Tibial artery (tissue), 4 donors: ENCODE measurements at regions not wholly inside any gene's neighbourhood (a gene's known extent, or its start where the extent isn't known, plus 50 kb on each side); places are given as distances from the start of the nearest gene placed in this dataset.
A peak's percentile ranks its signal among the peaks of the same experiment; 100 is the strongest.

Experiments
- DNase-seq, 2 donors: peaks; one replicate each; pipeline ENCODE4 v3.0.0-alpha.2; 2019
- H3K27ac ChIP-seq, 2 donors: fragments of 200-600 bp; sonication (generic) in 1 of 2; 1 replicate in 1 of 2; 2 replicates in 1 of 2; pipeline ENCODE4 v1.5.1; 2018 to 2019; ENCODE audit warnings: mild to moderate bottlenecking in 1 of 2
- H3K27me3 ChIP-seq, 2 donors: fragments of 200-600 bp; sonication (generic) in 1 of 2; one replicate each; pipeline versions ENCODE4 v1.5.1 to v1.6.0; 2016 to 2019
- H3K36me3 ChIP-seq, 3 donors: fragments of 200-600 bp; sonication (generic) in 2 of 3; one replicate each; pipeline ENCODE4 v1.5.1; 2016 to 2019; ENCODE audit warnings: mild to moderate bottlenecking in 2 of 3
- H3K4me1 ChIP-seq, 4 donors: fragments of 200-600 bp; sonication (generic) in 2 of 4; 1 replicate in 3 of 4; 2 replicates in 1 of 4; pipeline ENCODE4 v1.5.1; 2016 to 2019
- H3K4me3 ChIP-seq, 2 donors: fragments of 200-600 bp; sonication (generic) in 1 of 2; 1 replicate in 1 of 2; 2 replicates in 1 of 2; pipeline ENCODE4 v1.5.1; 2018 to 2019; ENCODE audit warnings: mild to moderate bottlenecking in 2 of 2
- H3K9me3 ChIP-seq, 3 donors: fragments of 200-600 bp; sonication (generic) in 1 of 3; one replicate each; pipeline ENCODE4 v1.5.1; 2016 to 2019
- CTCF ChIP-seq, 2 experiments: fragments of 200-600 bp in 1 of 2; fragments of 450-650 bp in 1 of 2; IDR thresholded peaks; one replicate each; pipeline ENCODE4 v1.5.1; 2017 to 2019; ENCODE audit warnings: antibody characterized with exemption in 2 of 2, mild to moderate bottlenecking in 1 of 2, moderate library complexity in 1 of 2
- intact Hi-C: fragments of 100-400 bp; cut with DNase I; formaldehyde crosslinking; loops from one replicate; pipeline ENCODE4 v1.15.0; 2023; ENCODE audit warnings: low total_unique reads

DNA sequence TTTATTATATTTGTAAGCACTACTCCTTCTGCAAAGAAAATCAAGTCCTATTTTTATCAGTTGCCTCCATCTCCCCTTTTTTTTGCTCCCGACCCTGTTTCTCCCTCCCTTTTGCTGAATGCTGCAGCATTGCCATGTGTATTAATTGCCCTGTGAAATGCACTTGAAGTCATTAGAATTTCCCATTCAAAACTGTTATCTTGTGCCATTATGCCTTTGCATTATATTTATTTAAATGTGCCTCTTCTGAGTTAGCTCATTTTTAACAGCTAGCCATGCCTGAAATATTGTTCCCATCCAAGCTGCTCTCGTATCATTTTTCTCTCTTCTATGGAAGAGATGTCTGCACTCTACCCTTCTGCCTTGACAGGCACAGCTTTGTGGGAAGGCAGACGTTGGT is 404.0 kb upstream of the PLXNA2 start:
- intact Hi-C loops, result no loop called here
- no peak overlapping the region for H3K27ac ChIP-seq
- H3K4me1 ChIP-seq, result no peaks in the 10 kb centered on the region
- no peaks in the 10 kb centered on the region for H3K9me3 ChIP-seq
- peaks cover 0 to 22% of the 10 kb centered on the region in 2 donors for H3K27me3 ChIP-seq
- no peak for DNase-seq
- no peak overlapping the region for H3K4me3 ChIP-seq
- no peak for TF ChIP-seq CTCF (IDR thresholded peaks at IDR 0.05)
- H3K36me3 ChIP-seq, result no peaks in the 10 kb centered on the region

DNA sequence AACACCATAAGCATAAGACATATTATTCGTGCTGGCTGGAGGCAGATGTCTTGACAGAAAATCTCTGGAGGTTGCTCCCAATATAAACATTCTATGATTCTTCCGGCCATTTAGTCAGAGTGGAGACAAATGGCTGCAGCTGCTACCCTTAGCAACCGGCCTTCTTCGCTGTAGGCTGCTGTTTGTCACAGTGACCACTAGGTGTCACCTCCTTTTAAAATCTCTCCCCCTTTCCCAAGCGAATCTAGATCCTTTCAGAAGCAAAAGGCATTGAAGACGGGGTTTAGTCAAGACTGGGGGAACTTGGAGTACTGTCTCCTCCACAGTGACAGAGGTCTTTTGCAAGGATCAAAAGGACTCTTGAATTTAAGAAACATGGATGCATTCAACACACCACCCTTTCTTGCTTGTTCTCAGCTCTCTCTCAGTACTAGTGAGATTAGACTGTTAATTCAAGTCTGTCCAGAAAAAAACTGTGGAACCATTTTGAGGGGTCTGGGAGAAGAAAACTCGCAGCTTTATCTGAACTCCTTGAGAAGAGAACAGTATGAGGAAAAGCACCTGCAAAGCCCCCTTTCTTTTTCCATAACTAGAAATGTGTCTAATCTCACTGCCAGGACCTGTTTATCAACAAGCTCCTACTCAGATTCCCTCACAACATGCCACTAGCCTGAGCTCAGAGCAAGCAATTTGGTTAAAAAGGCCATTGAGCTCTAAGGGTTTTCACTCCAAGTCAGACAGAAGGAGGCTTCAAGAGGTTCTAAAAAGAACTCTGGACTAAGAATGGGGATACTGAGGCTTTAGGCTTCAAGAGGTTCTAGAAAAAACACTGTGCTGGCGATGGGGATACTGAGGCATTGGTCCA is 408.3 kb upstream of the PLXNA2 start:
- intact Hi-C loops, result no loop called here

DNA sequence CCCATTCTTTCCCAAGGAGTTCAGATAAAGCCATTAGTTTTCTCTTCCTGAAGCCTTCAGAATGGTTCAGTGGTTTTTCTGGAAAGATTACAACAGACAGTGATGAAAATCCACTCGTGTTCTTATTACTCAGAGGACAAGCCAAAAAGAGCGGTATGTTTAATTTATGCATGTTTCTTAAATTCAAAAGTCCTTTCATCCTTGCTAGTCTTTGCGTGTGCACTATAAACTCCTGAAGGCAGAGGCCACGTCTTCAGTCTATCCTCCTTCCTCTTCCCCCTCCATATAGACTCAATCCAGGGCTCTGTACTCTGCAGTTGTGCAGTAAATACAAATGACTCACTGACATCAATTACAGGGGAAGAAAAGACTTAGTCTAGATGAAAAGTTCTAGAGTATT is 409.2 kb upstream of the PLXNA2 start:
- Histone ChIP-seq H3K4me3 (no peak overlapping the region), H3K27me3 (peaks cover 0 to 19% of the 10 kb centered on the region in 2 donors), H3K9me3 (no peaks in the 10 kb centered on the region), H3K4me1 (no peaks in the 10 kb centered on the region), H3K27ac (no peak overlapping the region), H3K36me3 (no peaks in the 10 kb centered on the region)
- no peak for DNase-seq
- intact Hi-C loops, result no loop called here
- no peak for TF ChIP-seq CTCF (IDR thresholded peaks at IDR 0.05)

More for the DNA sequence above, 408.3 kb upstream of the PLXNA2 start:
- Histone ChIP-seq H3K27ac (no peak overlapping the region), H3K9me3 (no peaks in the 10 kb centered on the region), H3K36me3 (no peaks in the 10 kb centered on the region), H3K4me3 (no peak overlapping the region), H3K4me1 (no peaks in the 10 kb centered on the region), H3K27me3 (peaks cover 0 to 22% of the 10 kb centered on the region in 2 donors)
- TF ChIP-seq CTCF (IDR thresholded peaks at IDR 0.05), result peak; percentile 72 to 80
- DNase-seq, result peak in 1 of 2 donors; percentile 24

DNA sequence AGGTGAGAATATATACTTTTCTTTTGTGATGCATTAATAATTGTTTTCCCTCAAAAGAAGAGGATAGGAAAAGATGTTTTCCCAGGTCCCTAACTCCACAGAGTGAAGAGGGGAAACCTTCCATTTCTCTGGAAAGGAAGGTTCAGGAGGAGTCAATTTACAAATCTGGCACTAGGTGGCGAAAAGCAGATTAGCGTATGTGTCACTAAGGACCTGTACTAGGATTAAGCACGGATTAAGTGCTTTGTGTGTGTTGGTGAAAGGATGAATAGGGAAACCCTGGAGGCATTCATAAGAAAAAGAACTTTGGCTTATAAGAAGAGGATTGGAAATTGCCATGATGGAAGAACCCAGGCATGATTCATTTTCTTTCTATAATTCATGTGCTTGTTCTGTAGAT is 410.1 kb upstream of the PLXNA2 start:
- no peak overlapping the region for H3K4me3 ChIP-seq

GRCh38 chr1:208665936-208666335 is 421.8 kb upstream of the PLXNA2 start:
- Histone ChIP-seq H3K27ac (no peak overlapping the region), H3K4me1 (no peaks in the 10 kb centered on the region), H3K4me3 (no peak overlapping the region), H3K27me3 (peaks cover 0 to 4% of the 10 kb centered on the region in 2 donors), H3K36me3 (no peaks in the 10 kb centered on the region), H3K9me3 (no peaks in the 10 kb centered on the region)
- TF ChIP-seq CTCF (IDR thresholded peaks at IDR 0.05), result no peak
- DNase-seq, result no peak
- intact Hi-C loops, result no loop called here

More for the DNA sequence above, 410.1 kb upstream of the PLXNA2 start:
- H3K27ac ChIP-seq, result no peak overlapping the region
- no peak for DNase-seq
- intact Hi-C loops, result no loop called here
- H3K36me3 ChIP-seq, result no peaks in the 10 kb centered on the region
- no peaks in the 10 kb centered on the region for H3K4me1 ChIP-seq
- no peaks in the 10 kb centered on the region for H3K9me3 ChIP-seq
- TF ChIP-seq CTCF (IDR thresholded peaks at IDR 0.05), result no peak
- H3K27me3 ChIP-seq, result peaks cover 0 to 11% of the 10 kb centered on the region in 2 donors
